DOHH2 (cell line): ENCODE measurements at regions not wholly inside any gene's neighbourhood (a gene's known extent, or its start where the extent isn't known, plus 50 kb on each side); places are given as distances from the start of the nearest gene placed in this dataset.
"Not testable (repeated sequence)": the region's sequence is repeated elsewhere in the genome, so short reads cannot be mapped to it uniquely, and the experiment has no call there.

Source experiments
- H3F3A ChIP-seq: fragments of 200-600 bp; sonication (generic), shearing (Covaris generic); 2 replicates; pipeline ENCODE4 v1.6.0; 2016; ENCODE audit warnings: antibody characterized with exemption, mild to moderate bottlenecking; ENCODE audit not compliant: control insufficient read depth, insufficient read depth
- H3K27ac ChIP-seq: fragments of 200-600 bp; sonication (generic); 2 replicates; pipeline ENCODE4 v1.5.1; 2014; ENCODE audit warnings: low read depth, mild to moderate bottlenecking, low read length, moderate library complexity
- H3K27me3 ChIP-seq: fragments of 200-600 bp; sonication (generic); 2 replicates; pipeline ENCODE4 v1.6.1; 2014; ENCODE audit warnings: mild to moderate bottlenecking, low read length, mixed read lengths; ENCODE audit not compliant: control insufficient read depth
- H3K36me3 ChIP-seq: fragments of 200-600 bp; sonication (generic); 2 replicates; pipeline ENCODE4 v1.6.1; 2014; ENCODE audit warnings: mild to moderate bottlenecking, low read length, moderate library complexity, mixed read lengths; ENCODE audit not compliant: control insufficient read depth
- H3K4me1 ChIP-seq: fragments of 200-600 bp; sonication (generic); 2 replicates; pipeline ENCODE4 v1.6.1; 2014; ENCODE audit warnings: mild to moderate bottlenecking, low read length, mixed read lengths; ENCODE audit not compliant: control insufficient read depth
- H3K4me2 ChIP-seq: fragments of 200-600 bp; sonication (generic); 2 replicates; pipeline ENCODE4 v1.6.0; 2014; ENCODE audit warnings: mild to moderate bottlenecking, low read length, moderate library complexity
- H3K4me3 ChIP-seq: fragments of 200-600 bp; sonication (generic); 2 replicates; pipeline ENCODE4 v1.5.1; 2014; ENCODE audit warnings: mild to moderate bottlenecking, low read length, mixed read lengths
- H3K79me2 ChIP-seq: fragments of 200-600 bp; sonication (generic); 2 replicates; pipeline ENCODE4 v1.6.1; 2014; ENCODE audit warnings: mild to moderate bottlenecking, low read length, mixed read lengths; ENCODE audit not compliant: control insufficient read depth
- H3K9me2 ChIP-seq: fragments of 200-600 bp; sonication (generic); replicated peaks from 2 replicates; pipeline ENCODE4 v1.6.1; 2014; ENCODE audit warnings: mild to moderate bottlenecking, low read length, mixed read lengths; ENCODE audit not compliant: control insufficient read depth
- H3K9me3 ChIP-seq: fragments of 200-600 bp; sonication (generic); 2 replicates; pipeline ENCODE4 v1.6.1; 2014; ENCODE audit warnings: antibody characterized with exemption, low read length, mixed read lengths; ENCODE audit not compliant: control insufficient read depth, insufficient read depth
- H4K20me1 ChIP-seq: fragments of 200-600 bp; sonication (generic); 2 replicates; pipeline ENCODE4 v1.6.0; 2014; ENCODE audit warnings: low read depth, mild to moderate bottlenecking, antibody characterized with exemption, low read length, moderate library complexity; ENCODE audit not compliant: control insufficient read depth, insufficient read depth
- EZH2phosphoT487 ChIP-seq: fragments of 200-600 bp; sonication (generic); IDR thresholded peaks from 2 replicates; pipeline ENCODE4 v1.6.1; 2017; ENCODE audit warnings: borderline replicate concordance, mild to moderate bottlenecking, antibody characterized with exemption, low read length, moderate library complexity, mixed read lengths
- TF ChIP-seq, protein P1 (sequence below): fragments of 200-600 bp; sonication (generic); IDR thresholded peaks from one replicate; pipeline ENCODE4 v1.5.1; 2014; ENCODE audit warnings: antibody characterized with exemption, mild to moderate bottlenecking, low read depth, low read length; ENCODE audit not compliant: poor library complexity, severe bottlenecking

GRCh38 chr2:146374505-146374904 is 1470.3 kb upstream of the ACVR2A start:
- no peaks in the 10 kb centered on the region for H3K27me3 ChIP-seq
- H3K4me2 ChIP-seq = no peak overlapping the region
- H3K4me1 ChIP-seq = no peaks in the 10 kb centered on the region
- no peaks in the 10 kb centered on the region for H3K9me3 ChIP-seq
- no peak overlapping the region for H3K27ac ChIP-seq
- TF ChIP-seq, protein P1, sequence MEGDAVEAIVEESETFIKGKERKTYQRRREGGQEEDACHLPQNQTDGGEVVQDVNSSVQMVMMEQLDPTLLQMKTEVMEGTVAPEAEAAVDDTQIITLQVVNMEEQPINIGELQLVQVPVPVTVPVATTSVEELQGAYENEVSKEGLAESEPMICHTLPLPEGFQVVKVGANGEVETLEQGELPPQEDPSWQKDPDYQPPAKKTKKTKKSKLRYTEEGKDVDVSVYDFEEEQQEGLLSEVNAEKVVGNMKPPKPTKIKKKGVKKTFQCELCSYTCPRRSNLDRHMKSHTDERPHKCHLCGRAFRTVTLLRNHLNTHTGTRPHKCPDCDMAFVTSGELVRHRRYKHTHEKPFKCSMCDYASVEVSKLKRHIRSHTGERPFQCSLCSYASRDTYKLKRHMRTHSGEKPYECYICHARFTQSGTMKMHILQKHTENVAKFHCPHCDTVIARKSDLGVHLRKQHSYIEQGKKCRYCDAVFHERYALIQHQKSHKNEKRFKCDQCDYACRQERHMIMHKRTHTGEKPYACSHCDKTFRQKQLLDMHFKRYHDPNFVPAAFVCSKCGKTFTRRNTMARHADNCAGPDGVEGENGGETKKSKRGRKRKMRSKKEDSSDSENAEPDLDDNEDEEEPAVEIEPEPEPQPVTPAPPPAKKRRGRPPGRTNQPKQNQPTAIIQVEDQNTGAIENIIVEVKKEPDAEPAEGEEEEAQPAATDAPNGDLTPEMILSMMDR = no peak
- no peak for TF ChIP-seq EZH2phosphoT487
- H3K4me3 ChIP-seq = no peak overlapping the region
- no peaks in the 10 kb centered on the region for H3F3A ChIP-seq
- H3K9me2 ChIP-seq = no peaks in the 10 kb centered on the region
- H3K36me3 ChIP-seq = no peaks in the 10 kb centered on the region
- H4K20me1 ChIP-seq = no peaks in the 10 kb centered on the region
- no peaks in the 10 kb centered on the region for H3K79me2 ChIP-seq

- H4K20me1 ChIP-seq, H3K4me1 ChIP-seq, H3K4me2 ChIP-seq, H3F3A ChIP-seq, H3K27ac ChIP-seq, H3K36me3 ChIP-seq, H3K9me3 ChIP-seq, H3K9me2 ChIP-seq, H3K4me3 ChIP-seq, H3K79me2 ChIP-seq, H3K27me3 ChIP-seq: not testable (repeated sequence)
Observed at GRCh38 chr2:146371364-146371763, 1473.5 kb upstream of the ACVR2A start.

DNA sequence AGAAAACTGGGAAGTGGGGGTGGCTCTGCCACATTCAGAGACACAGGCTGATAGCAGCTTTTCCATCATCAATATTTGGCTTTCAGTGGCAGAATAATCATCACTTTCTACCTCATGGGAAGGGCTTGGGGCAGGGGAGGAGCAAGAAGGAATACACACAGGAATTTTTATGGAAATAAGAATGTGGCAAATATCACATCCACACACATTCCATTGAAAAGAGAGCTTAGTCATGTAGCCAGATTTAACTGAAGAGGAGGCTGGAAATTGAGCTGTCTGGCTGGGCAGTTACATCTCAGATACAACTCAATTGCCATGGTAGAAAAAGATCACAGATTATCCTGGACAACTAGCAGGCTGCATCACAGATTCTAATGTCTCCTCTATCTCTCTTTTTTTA is 1474.0 kb upstream of the ACVR2A start:
- Histone ChIP-seq H3K36me3 (no peaks in the 10 kb centered on the region), H3K4me3 (no peak overlapping the region), H3K4me2 (no peak overlapping the region), H3K27me3 (no peaks in the 10 kb centered on the region), H3F3A (no peaks in the 10 kb centered on the region), H3K79me2 (no peaks in the 10 kb centered on the region), H4K20me1 (no peaks in the 10 kb centered on the region), H3K9me2 (no peaks in the 10 kb centered on the region), H3K9me3 (no peaks in the 10 kb centered on the region), H3K4me1 (no peaks in the 10 kb centered on the region), H3K27ac (no peak overlapping the region)
- TF ChIP-seq, protein P1 = no peak
- no peak for TF ChIP-seq EZH2phosphoT487

- Histone ChIP-seq H3K27ac (no peak overlapping the region), H3K4me3 (no peak overlapping the region), H3K27me3 (no peaks in the 10 kb centered on the region), H4K20me1 (no peaks in the 10 kb centered on the region), H3K9me3 (no peaks in the 10 kb centered on the region; the same call in 1 of the 2 replicates), H3K36me3 (no peaks in the 10 kb centered on the region), H3F3A (no peaks in the 10 kb centered on the region), H3K79me2 (no peaks in the 10 kb centered on the region), H3K4me2 (no peak overlapping the region), H3K9me2 (no peaks in the 10 kb centered on the region), H3K4me1 (no peaks in the 10 kb centered on the region)
- TF ChIP-seq, protein P1 = no peak
- no peak for TF ChIP-seq EZH2phosphoT487
Observed at GRCh38 chr2:146366276-146366675, 1478.6 kb upstream of the ACVR2A start.
